Liver (tissue), 3 donors: ENCODE measurements at regions not wholly inside any gene's neighbourhood (a gene's known extent, or its start where the extent isn't known, plus 50 kb on each side); places are given as distances from the start of the nearest gene placed in this dataset.

Experiments
- CTCF ChIP-seq: fragments of 150-350 bp; IDR thresholded peaks from 2 replicates; pipeline ENCODE4 v1.5.1; 2017; ENCODE audit warnings: improper control_type of control experiment, low read depth, low read length; ENCODE audit not compliant: missing input control
- FOXA1 ChIP-seq: IDR thresholded peaks from 2 replicates; pipeline ENCODE4 v1.6.1; 2016; ENCODE audit warnings: antibody characterized with exemption
- JUND ChIP-seq, 2 donors: IDR thresholded peaks; 2 replicates each; pipeline ENCODE4 v1.6.1; 2016; ENCODE audit warnings: antibody characterized with exemption in 2 of 2
- MAX ChIP-seq: IDR thresholded peaks from 2 replicates; pipeline ENCODE4 v1.6.1; 2016; ENCODE audit warnings: antibody characterized with exemption
- YY1 ChIP-seq: IDR thresholded peaks from 2 replicates; pipeline ENCODE4 v1.6.1; 2016; ENCODE audit warnings: antibody characterized with exemption, mild to moderate bottlenecking
- donor health status: healthy.
- donor health status: healthy.

- no peak for TF ChIP-seq MAX
- TF ChIP-seq CTCF = no peak
- TF ChIP-seq JUND (IDR thresholded peaks at IDR 0.05) = no peak
- TF ChIP-seq YY1 = no peak
- no peak for TF ChIP-seq FOXA1
Observed at GRCh38 chr4:31662951-31663350, 942.8 kb downstream of the PCDH7 start.
